Esophagus squamous epithelium (tissue), 5 donors: ENCODE measurements at regions not wholly inside any gene's neighbourhood (a gene's known extent, or its start where the extent isn't known, plus 50 kb on each side); places are given as distances from the start of the nearest gene placed in this dataset.

Experiments
- DNase-seq: peaks from one replicate; lab custom pipeline; 2025; lab: John Stamatoyannopoulos, UW
- H3K27ac ChIP-seq, 4 donors: fragments of 200-600 bp; sonication (generic); one replicate each; pipeline ENCODE4 v1.5.1; 2016 to 2019; ENCODE audit warnings: mild to moderate bottlenecking in 1 of 4
- H3K27me3 ChIP-seq, 4 donors: fragments of 200-600 bp; sonication (generic); 1 replicate in 3 of 4; 2 replicates in 1 of 4; pipeline versions ENCODE4 v1.5.1 to v1.6.0; 2017 to 2021; ENCODE audit warnings: antibody characterized with exemption in 1 of 4
- H3K36me3 ChIP-seq, 3 donors: fragments of 200-600 bp; sonication (generic); one replicate each; pipeline ENCODE4 v1.5.1; 2016 to 2019
- H3K4me1 ChIP-seq, 3 donors: fragments of 200-600 bp; sonication (generic); one replicate each; pipeline ENCODE4 v1.5.1; 2017 to 2019
- H3K4me3 ChIP-seq, 4 donors: fragments of 200-600 bp; sonication (generic); 1 replicate in 3 of 4; 2 replicates in 1 of 4; pipeline ENCODE4 v1.5.1; 2016 to 2019; ENCODE audit warnings: mild to moderate bottlenecking in 2 of 4, moderate library complexity in 1 of 4
- H3K9me3 ChIP-seq, 3 donors: fragments of 200-600 bp; sonication (generic); one replicate each; pipeline ENCODE4 v1.5.1; 2016 to 2019
- POLR2A ChIP-seq, 4 donors: fragments of 450-650 bp; IDR thresholded peaks; one replicate each; pipeline ENCODE4 v1.6.1; 2017; ENCODE audit warnings: antibody characterized with exemption in 4 of 4, mild to moderate bottlenecking in 4 of 4, moderate library complexity in 3 of 4
- WGBS, 2 donors: methylation state at CpG; one replicate each; pipeline ENCODE4 v1.1.5; 2018; 5-methylcytosine and 5-hydroxymethylcytosine counted together
- intact Hi-C: fragments of 100-400 bp; cut with DNase I; formaldehyde crosslinking; loops from one replicate; pipeline ENCODE4 v1.15.0; 2022
- TF ChIP-seq, protein P1 (sequence below), 6 experiments: fragments of 450-650 bp in 4 of 6; fragments of 200-600 bp in 2 of 6; sonication (generic) in 2 of 6; IDR thresholded peaks; one replicate each; pipeline ENCODE4 v1.5.1; 2016 to 2019; ENCODE audit warnings: antibody characterized with exemption in 6 of 6, mild to moderate bottlenecking in 4 of 6, moderate library complexity in 4 of 6
- donor health status: DM: yes; HTN: yes; CAD: no.

DNA sequence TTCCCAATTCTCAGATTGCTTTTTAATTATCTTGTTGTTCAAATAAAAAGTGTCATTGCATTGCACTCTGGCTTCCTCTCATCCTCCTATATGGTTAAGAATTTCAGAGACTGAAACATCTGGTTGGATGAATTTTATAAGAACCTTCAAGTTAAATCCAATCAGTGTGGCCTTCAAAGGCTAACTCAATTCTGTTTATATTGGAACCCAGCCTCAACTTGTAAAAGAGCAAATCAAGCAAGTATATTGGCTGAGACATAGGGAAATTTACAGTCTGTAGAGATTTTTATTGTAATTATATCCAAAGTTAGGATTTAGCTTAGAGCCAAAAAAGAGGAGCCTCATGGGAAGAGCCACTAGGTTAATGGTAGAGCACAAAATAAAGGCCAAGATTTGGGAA is 159.9 kb upstream of the FER start:
- H3K36me3 ChIP-seq: no peaks in the 10 kb centered on the region
- H3K27ac ChIP-seq: no peak overlapping the region
- H3K4me1 ChIP-seq: no peaks in the 10 kb centered on the region
- DNase-seq: no peak
- H3K27me3 ChIP-seq: no peaks in the 10 kb centered on the region
- intact Hi-C loops: no loop called here
- TF ChIP-seq, protein P1, sequence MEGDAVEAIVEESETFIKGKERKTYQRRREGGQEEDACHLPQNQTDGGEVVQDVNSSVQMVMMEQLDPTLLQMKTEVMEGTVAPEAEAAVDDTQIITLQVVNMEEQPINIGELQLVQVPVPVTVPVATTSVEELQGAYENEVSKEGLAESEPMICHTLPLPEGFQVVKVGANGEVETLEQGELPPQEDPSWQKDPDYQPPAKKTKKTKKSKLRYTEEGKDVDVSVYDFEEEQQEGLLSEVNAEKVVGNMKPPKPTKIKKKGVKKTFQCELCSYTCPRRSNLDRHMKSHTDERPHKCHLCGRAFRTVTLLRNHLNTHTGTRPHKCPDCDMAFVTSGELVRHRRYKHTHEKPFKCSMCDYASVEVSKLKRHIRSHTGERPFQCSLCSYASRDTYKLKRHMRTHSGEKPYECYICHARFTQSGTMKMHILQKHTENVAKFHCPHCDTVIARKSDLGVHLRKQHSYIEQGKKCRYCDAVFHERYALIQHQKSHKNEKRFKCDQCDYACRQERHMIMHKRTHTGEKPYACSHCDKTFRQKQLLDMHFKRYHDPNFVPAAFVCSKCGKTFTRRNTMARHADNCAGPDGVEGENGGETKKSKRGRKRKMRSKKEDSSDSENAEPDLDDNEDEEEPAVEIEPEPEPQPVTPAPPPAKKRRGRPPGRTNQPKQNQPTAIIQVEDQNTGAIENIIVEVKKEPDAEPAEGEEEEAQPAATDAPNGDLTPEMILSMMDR (IDR thresholded peaks at IDR 0.05): no peak
- no peak for TF ChIP-seq POLR2A (IDR thresholded peaks at IDR 0.05)
- no peaks in the 10 kb centered on the region for H3K9me3 ChIP-seq
- no peak overlapping the region for H3K4me3 ChIP-seq

DNA sequence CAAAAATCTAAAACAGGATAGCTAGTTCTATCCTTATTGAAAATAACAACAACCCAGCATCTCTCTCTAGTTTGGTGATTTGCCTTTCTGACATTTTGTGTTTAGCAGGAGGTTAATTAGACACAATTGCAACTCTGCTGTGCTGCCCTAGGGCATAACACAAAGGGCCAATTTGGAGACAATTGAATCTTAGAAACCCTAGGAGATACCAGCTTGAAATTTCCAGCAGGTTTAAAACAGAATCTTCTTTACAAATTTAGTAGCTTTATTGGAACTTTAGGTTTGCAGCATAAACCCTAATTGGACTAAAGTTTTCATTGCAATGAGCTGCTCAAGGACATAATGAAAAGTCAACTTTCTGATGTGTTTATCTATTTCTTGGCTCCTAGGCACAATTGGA is 166.7 kb upstream of the FER start:
- DNase-seq: no peak
- intact Hi-C loops: no loop called here
- H3K4me1 ChIP-seq: no peaks in the 10 kb centered on the region
- no peaks in the 10 kb centered on the region for H3K9me3 ChIP-seq
- no peaks in the 10 kb centered on the region for H3K36me3 ChIP-seq
- TF ChIP-seq POLR2A (IDR thresholded peaks at IDR 0.05): no peak
- TF ChIP-seq, protein P1 (IDR thresholded peaks at IDR 0.05): no peak
- no peaks in the 10 kb centered on the region for H3K27me3 ChIP-seq
- H3K4me3 ChIP-seq: no peak overlapping the region
- H3K27ac ChIP-seq: no peak overlapping the region

DNA sequence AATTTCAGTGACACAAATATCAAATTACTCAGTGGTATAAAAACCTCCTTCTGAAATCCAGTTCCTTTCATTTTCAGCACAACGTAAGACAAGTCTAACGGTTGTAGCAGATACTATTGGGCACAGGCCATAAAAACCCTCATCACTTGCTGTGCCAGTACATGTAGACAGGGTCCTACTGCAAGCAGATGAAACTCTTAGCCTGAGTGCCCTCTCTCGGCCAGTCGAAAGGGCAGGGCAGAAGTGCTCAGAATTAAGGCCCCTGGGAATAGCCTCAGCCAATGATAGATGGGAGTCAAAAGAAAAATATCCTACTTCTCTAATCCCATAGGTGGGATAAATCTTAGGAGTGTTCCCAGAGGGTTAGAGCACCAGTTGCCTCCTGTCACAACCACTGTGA is 168.5 kb upstream of the FER start:
- no peak overlapping the region for H3K27ac ChIP-seq
- intact Hi-C loops: no loop called here
- no peaks in the 10 kb centered on the region for H3K4me1 ChIP-seq
- H3K27me3 ChIP-seq: no peaks in the 10 kb centered on the region
- H3K4me3 ChIP-seq: no peak overlapping the region
- WGBS, 2 donors: 58% methylated on average over 2 to 4 of the region's 4 CpGs
- no peak for DNase-seq
- H3K9me3 ChIP-seq: peaks cover 0 to 2% (median 0%) of the 10 kb centered on the region in 3 donors
- no peak for TF ChIP-seq POLR2A (IDR thresholded peaks at IDR 0.05)
- TF ChIP-seq, protein P1 (IDR thresholded peaks at IDR 0.05): no peak
- H3K36me3 ChIP-seq: no peaks in the 10 kb centered on the region

DNA sequence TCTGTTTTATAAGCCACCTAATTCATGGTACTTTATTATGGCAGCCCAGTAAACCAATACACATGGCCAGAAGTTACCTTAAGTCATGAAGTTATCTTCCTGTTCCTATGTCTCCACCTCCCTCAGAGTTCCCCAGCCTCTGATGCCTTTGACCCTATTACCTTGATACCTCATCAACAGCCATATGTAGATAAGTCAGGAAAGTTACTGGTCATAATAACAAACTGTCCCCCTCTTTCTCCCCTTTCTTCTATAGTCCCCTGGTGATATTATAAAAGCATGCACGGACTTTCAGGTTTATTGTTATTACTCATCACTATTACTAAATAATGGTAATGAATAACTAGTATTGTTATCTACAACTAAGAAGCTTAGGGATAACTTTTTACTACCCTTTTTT is 168.9 kb upstream of the FER start:
- no peak for DNase-seq
- WGBS, 2 donors: 72 to 84% methylated on average over 1 of the region's 1 CpG
- Histone ChIP-seq H3K27me3 (no peaks in the 10 kb centered on the region), H3K36me3 (no peaks in the 10 kb centered on the region), H3K4me3 (no peak overlapping the region), H3K4me1 (no peaks in the 10 kb centered on the region), H3K27ac (no peak overlapping the region), H3K9me3 (peaks cover 0 to 6% (median 0%) of the 10 kb centered on the region in 3 donors)
- TF ChIP-seq, protein P1 (IDR thresholded peaks at IDR 0.05): no peak
- TF ChIP-seq POLR2A (IDR thresholded peaks at IDR 0.05): no peak
- intact Hi-C loops: no loop called here

DNA sequence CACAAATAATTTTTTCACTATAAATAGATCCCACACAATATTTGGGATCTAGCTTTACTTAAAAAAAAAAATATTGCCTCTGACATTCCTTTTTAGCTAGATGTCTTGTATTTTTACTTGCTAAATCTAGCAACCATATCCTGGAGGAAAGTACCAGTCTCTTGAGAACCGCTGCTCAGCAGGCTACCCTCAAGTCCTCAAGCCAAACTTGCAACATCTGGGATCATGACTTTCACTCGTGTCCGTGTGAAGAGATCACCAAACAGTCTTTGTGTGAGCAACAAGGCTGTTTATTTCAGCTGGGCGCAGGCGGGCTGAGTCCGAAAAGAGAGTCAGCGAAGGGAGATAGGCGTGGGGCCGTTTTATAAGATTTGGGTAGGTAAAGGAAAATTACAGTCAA is 180.3 kb upstream of the FER start:
- Histone ChIP-seq H3K4me1 (no peaks in the 10 kb centered on the region), H3K27ac (no peak overlapping the region), H3K9me3 (no peaks in the 10 kb centered on the region), H3K4me3 (no peak overlapping the region), H3K36me3 (no peaks in the 10 kb centered on the region), H3K27me3 (no peaks in the 10 kb centered on the region)
- 75 to 84% methylated on average over 6 to 9 of the region's 9 CpGs for WGBS, 2 donors
- intact Hi-C loops: no loop called here
- TF ChIP-seq, protein P1 (IDR thresholded peaks at IDR 0.05): no peak
- no peak for TF ChIP-seq POLR2A (IDR thresholded peaks at IDR 0.05)
- no peak for DNase-seq
